Gastrocnemius medialis (tissue), 4 donors: ENCODE measurements at regions not wholly inside any gene's neighbourhood (a gene's known extent, or its start where the extent isn't known, plus 50 kb on each side); places are given as distances from the start of the nearest gene placed in this dataset.

Experiments used
- ATAC-seq, 2 donors: fragments of 150-250 bp; one replicate each; pipeline ENCODE4 v1.9.1; 2016
- DNase-seq, 2 donors: peaks; one replicate each; pipeline ENCODE4 v3.0.0-alpha.2; 2019
- H3K27ac ChIP-seq, 4 donors: fragments of 200-600 bp; sonication (generic); 1 replicate in 1 of 4; 2 replicates in 3 of 4; pipeline ENCODE4 v1.5.1; 2016 to 2018; ENCODE audit warnings: mild to moderate bottlenecking in 2 of 4, moderate library complexity in 1 of 4
- H3K27me3 ChIP-seq, 3 donors: fragments of 200-600 bp; sonication (generic) in 2 of 3; 1 replicate in 1 of 3; 2 replicates in 2 of 3; pipeline versions ENCODE4 v1.5.1 to v1.6.0; 2016 to 2019; ENCODE audit warnings: mild to moderate bottlenecking in 1 of 3, moderate library complexity in 1 of 3
- H3K36me3 ChIP-seq, 2 donors: fragments of 200-600 bp; sonication (generic) in 1 of 2; one replicate each; pipeline ENCODE4 v1.5.1; 2017 to 2018
- H3K4me1 ChIP-seq, 2 donors: fragments of 200-600 bp; sonication (generic) in 1 of 2; one replicate each; pipeline ENCODE4 v1.5.1; 2016 to 2017; ENCODE audit warnings: mild to moderate bottlenecking in 2 of 2
- H3K4me3 ChIP-seq, 4 donors: fragments of 200-600 bp; sonication (generic) in 3 of 4; 1 replicate in 1 of 4; 2 replicates in 3 of 4; pipeline ENCODE4 v1.5.1; 2016 to 2019; ENCODE audit warnings: mild to moderate bottlenecking in 2 of 4
- H3K9me3 ChIP-seq, 3 donors: fragments of 200-600 bp; sonication (generic) in 2 of 3; 1 replicate in 1 of 3; 2 replicates in 2 of 3; pipeline ENCODE4 v1.5.1; 2016 to 2019
- CTCF ChIP-seq, 5 experiments: fragments of 450-650 bp in 3 of 5; fragments of 200-600 bp in 2 of 5; sonication (generic) in 2 of 5; IDR thresholded peaks in 4 of 5; conservative IDR thresholded peaks in 1 of 5; 1 replicate in 4 of 5; 2 replicates in 1 of 5; pipeline ENCODE4 v1.5.1; 2016 to 2019; ENCODE audit warnings: antibody characterized with exemption in 5 of 5, mild to moderate bottlenecking in 3 of 5, moderate library complexity in 3 of 5
- POLR2A ChIP-seq, 2 donors: fragments of 450-650 bp; IDR thresholded peaks; one replicate each; pipeline ENCODE4 v1.6.1; 2017; ENCODE audit warnings: antibody characterized with exemption in 2 of 2, mild to moderate bottlenecking in 2 of 2, moderate library complexity in 2 of 2
- in situ Hi-C, 4 donors: fragments of 200-750 bp; cut with MboI; loops; one replicate each; pipeline versions ENCODE4 v1.15.0 to v1.8.0; 2017; ENCODE audit warnings: low sequenced_read_pairs in 4 of 4
- intact Hi-C: fragments of 100-400 bp; cut with DNase I; formaldehyde crosslinking; loops from one replicate; pipeline ENCODE4 v1.15.1; 2023; ENCODE audit warnings: low total_unique reads

DNA sequence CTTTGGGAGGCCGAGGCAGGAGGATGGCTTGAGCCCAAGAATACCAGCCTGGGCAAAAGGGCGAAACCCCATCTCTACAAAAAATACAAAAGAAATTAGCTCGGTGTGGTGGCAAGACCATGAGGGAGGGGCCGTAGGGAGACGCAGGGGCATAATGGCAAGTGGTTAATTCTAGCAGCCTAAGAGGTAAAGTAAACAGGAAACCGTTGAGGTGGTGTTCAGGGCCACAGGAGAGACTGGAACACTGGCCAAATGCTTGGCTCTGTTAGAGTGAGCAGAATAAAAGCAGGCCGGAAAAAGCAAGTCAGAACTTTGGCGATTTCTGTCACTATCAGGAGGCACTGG is 89.2 kb downstream of the RIPK4 start:
- ATAC-seq: no peak
- DNase-seq: no peak
- Histone ChIP-seq H3K9me3 (no peaks in the 10 kb centered on the region), H3K4me1 (no peaks in the 10 kb centered on the region), H3K4me3 (no peak overlapping the region), H3K27ac (no peak overlapping the region), H3K36me3 (no peaks in the 10 kb centered on the region), H3K27me3 (peaks cover 0 to 5% (median 0%) of the 10 kb centered on the region in 3 donors)
- intact Hi-C loops: no loop called here
- in situ Hi-C loops: no loop called here
- TF ChIP-seq POLR2A (IDR thresholded peaks at IDR 0.05): no peak
- TF ChIP-seq CTCF (IDR thresholded peaks at IDR 0.05 in 4 of 5, conservative IDR thresholded peaks at IDR 0.05 in 1 of 5): no peak

DNA sequence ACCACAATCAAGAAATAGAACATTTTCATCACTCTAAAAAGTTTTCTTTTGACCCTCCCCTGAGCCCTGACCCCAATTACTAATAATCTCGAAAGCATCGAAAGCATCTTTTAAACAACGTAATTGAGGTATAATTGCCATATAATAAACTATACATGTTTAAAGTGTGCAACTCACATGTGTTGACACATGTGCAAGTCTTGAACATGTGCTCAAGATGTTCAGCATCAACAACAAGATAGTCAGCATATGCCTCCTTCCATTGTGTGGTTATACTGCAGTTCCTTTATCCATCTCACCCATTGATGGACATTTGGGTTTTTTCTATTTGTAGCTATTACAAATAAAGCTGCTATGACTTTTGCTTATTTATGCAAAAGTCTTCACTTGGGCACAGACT is 90.7 kb downstream of the RIPK4 start:
- H3K36me3 ChIP-seq: no peaks in the 10 kb centered on the region
- TF ChIP-seq POLR2A (IDR thresholded peaks at IDR 0.05) (no peak), CTCF (IDR thresholded peaks at IDR 0.05 in 4 of 5, conservative IDR thresholded peaks at IDR 0.05 in 1 of 5) (no peak)
- H3K27me3 ChIP-seq: no peaks in the 10 kb centered on the region
- H3K9me3 ChIP-seq: no peaks in the 10 kb centered on the region
- ATAC-seq (no peak), DNase-seq (no peak)
- no peak overlapping the region for H3K27ac ChIP-seq
- H3K4me1 ChIP-seq: no peaks in the 10 kb centered on the region
- intact Hi-C loops (no loop called here), in situ Hi-C loops (no loop called here)
- no peak overlapping the region for H3K4me3 ChIP-seq

GRCh38 chr21:41675574-41675973 is 91.3 kb downstream of the RIPK4 start:
- no peak overlapping the region for H3K4me3 ChIP-seq
- H3K36me3 ChIP-seq: no peaks in the 10 kb centered on the region
- intact Hi-C loops: no loop called here
- TF ChIP-seq CTCF (IDR thresholded peaks at IDR 0.05 in 4 of 5, conservative IDR thresholded peaks at IDR 0.05 in 1 of 5) (no peak), POLR2A (IDR thresholded peaks at IDR 0.05) (no peak)
- ATAC-seq (no peak), DNase-seq (no peak)
- H3K27me3 ChIP-seq: no peaks in the 10 kb centered on the region
- H3K9me3 ChIP-seq: no peaks in the 10 kb centered on the region
- H3K27ac ChIP-seq: no peak overlapping the region
- no peaks in the 10 kb centered on the region for H3K4me1 ChIP-seq
- in situ Hi-C loops: no loop called here

DNA sequence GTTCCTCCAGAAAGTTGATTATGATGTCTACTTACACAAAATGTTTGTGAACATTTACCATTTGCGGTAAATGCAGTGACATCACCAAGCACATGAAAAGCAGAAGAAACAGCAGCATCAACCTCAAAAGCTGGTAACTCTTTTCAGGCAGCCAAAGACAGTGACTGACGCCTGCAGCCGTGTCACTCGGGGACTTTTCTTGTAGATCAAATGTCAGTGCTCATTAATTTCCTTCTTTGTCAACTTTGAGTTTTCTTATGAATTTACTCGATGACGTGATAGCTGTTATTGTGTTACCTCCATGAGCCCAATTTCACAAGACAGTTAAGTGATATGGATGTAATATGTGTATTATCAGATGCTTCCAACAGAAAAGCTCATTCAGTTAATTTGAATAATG is 92.5 kb downstream of the RIPK4 start:
- intact Hi-C loops (no loop called here), in situ Hi-C loops (loop anchor here in 1 of 4 donors (25.0 kb wide), 1 partner anchor 88 kb away; the partner anchor contains the start of gene RIPK4)
- TF ChIP-seq CTCF (IDR thresholded peaks at IDR 0.05 in 4 of 5, conservative IDR thresholded peaks at IDR 0.05 in 1 of 5) (no peak), POLR2A (IDR thresholded peaks at IDR 0.05) (no peak)

DNA sequence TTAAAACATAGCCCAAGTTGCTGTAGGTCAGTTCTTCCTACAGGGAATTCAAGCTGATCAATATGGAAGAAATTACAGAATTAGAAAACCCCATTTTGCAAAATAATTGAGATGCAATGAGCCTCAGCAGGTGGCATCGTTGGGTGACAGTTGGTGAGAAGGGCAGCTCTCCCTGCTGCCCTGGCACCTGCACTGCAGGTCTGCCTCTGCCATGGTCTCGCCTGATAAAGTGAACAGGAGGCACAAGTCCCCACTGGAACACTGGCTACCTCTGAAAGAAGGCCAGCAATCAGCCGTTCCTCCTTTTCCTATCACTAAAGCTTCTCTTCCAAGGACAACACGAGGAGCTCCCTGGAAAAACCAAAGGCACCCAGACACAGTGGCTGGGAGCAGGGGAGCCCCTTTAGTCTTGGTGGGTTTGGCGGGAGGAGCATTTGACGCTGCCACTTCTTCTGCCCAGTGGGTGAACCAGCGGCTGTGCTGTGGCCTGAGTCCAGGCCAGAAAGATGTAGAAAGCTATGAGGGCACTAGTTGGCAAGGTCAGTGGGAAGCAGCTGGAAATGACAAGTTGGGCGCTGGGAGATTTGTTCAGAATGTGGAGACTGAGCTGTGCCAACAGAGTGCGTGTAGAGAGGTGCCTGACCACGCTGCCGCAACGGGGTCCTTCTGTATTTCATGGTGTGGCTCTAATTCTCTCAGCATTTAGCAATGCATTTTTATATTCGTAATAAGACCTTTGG is 93.1 kb downstream of the RIPK4 start:
- Histone ChIP-seq H3K4me1 (no peaks in the 10 kb centered on the region), H3K27ac (no peak overlapping the region), H3K9me3 (no peaks in the 10 kb centered on the region), H3K4me3 (no peak overlapping the region), H3K36me3 (no peaks in the 10 kb centered on the region), H3K27me3 (no peaks in the 10 kb centered on the region)
- TF ChIP-seq CTCF (IDR thresholded peaks at IDR 0.05 in 4 of 5, conservative IDR thresholded peaks at IDR 0.05 in 1 of 5) (no peak), POLR2A (IDR thresholded peaks at IDR 0.05) (no peak)
- no peak for ATAC-seq
- in situ Hi-C loops (loop anchor here in 1 of 4 donors (25.0 kb wide), 1 partner anchor 89 kb away; the partner anchor contains the start of gene RIPK4), intact Hi-C loops (no loop called here)
- DNase-seq: no peak

More for the DNA sequence above, 92.5 kb downstream of the RIPK4 start:
- ATAC-seq (no peak), DNase-seq (no peak)
- Histone ChIP-seq H3K36me3 (no peaks in the 10 kb centered on the region), H3K27me3 (no peaks in the 10 kb centered on the region), H3K4me1 (no peaks in the 10 kb centered on the region), H3K27ac (no peak overlapping the region), H3K9me3 (no peaks in the 10 kb centered on the region), H3K4me3 (no peak overlapping the region)
